MM.1S (cell line): ENCODE measurements at regions not wholly inside any gene's neighbourhood (a gene's known extent, or its start where the extent isn't known, plus 50 kb on each side); places are given as distances from the start of the nearest gene placed in this dataset.

Experiments
- EZH2 ChIP-seq: fragments of 300-600 bp; sonication (generic); optimal IDR thresholded peaks from 2 replicates; pipeline ENCODE3; 2017; ENCODE audit warnings: low read depth, mild to moderate bottlenecking, antibody characterized with exemption, low read length, mixed read lengths
- EZH2phosphoT487 ChIP-seq: fragments of 300-600 bp; sonication (generic); IDR thresholded peaks from 2 replicates; pipeline ENCODE4 v1.6.1; 2018; ENCODE audit warnings: antibody characterized with exemption, low read length

DNA sequence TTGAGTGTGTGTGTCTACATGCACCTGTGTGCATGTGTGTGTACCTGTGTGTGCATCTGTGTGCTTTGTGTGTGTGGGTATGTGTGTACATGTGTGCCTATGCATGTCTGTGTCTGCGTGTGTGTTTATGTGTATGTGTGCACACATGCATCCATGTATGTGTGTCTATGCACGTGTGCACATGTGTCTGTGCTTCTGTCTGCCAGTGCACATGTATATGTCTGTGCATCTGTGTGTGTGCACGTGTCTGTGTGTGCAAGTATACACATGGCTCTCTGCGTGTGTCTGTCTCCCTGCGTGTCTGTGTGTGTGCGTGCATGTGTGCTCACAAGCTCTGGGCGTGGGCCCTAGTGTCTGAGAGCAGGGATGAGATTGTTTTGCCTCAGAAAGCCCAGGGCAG lies 85.3 kb upstream of the SEC14L1 start:
- no peak for TF ChIP-seq EZH2phosphoT487
- TF ChIP-seq EZH2 = no peak
